Common myeloid progenitor, CD34-positive (primary cell): ENCODE measurements at regions not wholly inside any gene's neighbourhood (a gene's known extent, or its start where the extent isn't known, plus 50 kb on each side); places are given as distances from the start of the nearest gene placed in this dataset.

Source experiments
- CTCF ChIA-PET: fragments of 350-600 bp; sonication (Branson Sonifier 250); formaldehyde crosslinking; loops from one replicate; lab custom pipeline; 2021; ENCODE audit warnings: antibody characterized with exemption; lab: Charles Lee
- POLR2A ChIA-PET: fragments of 350-600 bp; sonication (Branson Sonifier 250); formaldehyde crosslinking; loops from one replicate; lab custom pipeline; 2021; ENCODE audit warnings: antibody characterized with exemption; lab: Charles Lee
- DNase-seq, 3 donors: peaks; one replicate each; pipeline versions ENCODE4 v3.0.0 to v3.0.0-alpha.2; 2013
- H3K27ac ChIP-seq, 2 experiments: 1 replicate in 1 of 2; 2 replicates in 1 of 2; pipeline ENCODE4 v1.7.0; 2013; ENCODE audit warnings: inconsistent platforms in 2 of 2, low read length in 2 of 2, mild to moderate bottlenecking in 2 of 2, low read depth in 1 of 2, moderate library complexity in 1 of 2; ENCODE audit not compliant: severe bottlenecking in 2 of 2, insufficient read depth in 1 of 2, poor library complexity in 1 of 2
- H3K27me3 ChIP-seq, 5 experiments: replicated peaks in 2 of 5; 1 replicate in 3 of 5; 2 replicates in 2 of 5; pipeline versions ENCODE4 v1.6.1 to v1.7.0; 2013; ENCODE audit warnings: low read length in 4 of 5, mild to moderate bottlenecking in 2 of 5, moderate library complexity in 2 of 5, inconsistent platforms in 1 of 5; ENCODE audit not compliant: insufficient read depth in 5 of 5, control insufficient read depth in 4 of 5
- H3K36me3 ChIP-seq, 4 experiments: 1 replicate in 2 of 4; 2 replicates in 2 of 4; pipeline versions ENCODE4 v1.6.1 to v1.7.0; 2013; ENCODE audit warnings: low read length in 3 of 4, control low read depth in 1 of 4, mild to moderate bottlenecking in 1 of 4; ENCODE audit not compliant: control insufficient read depth in 4 of 4, insufficient read depth in 4 of 4
- H3K4me1 ChIP-seq, 4 experiments: 1 replicate in 3 of 4; 2 replicates in 1 of 4; pipeline versions ENCODE4 v1.6.1 to v1.7.1; 2013; ENCODE audit warnings: low read length in 3 of 4, mild to moderate bottlenecking in 3 of 4, control low read depth in 1 of 4, inconsistent platforms in 1 of 4, moderate library complexity in 1 of 4; ENCODE audit not compliant: control insufficient read depth in 4 of 4, insufficient read depth in 4 of 4; ENCODE audit errors: control extremely low read depth in 1 of 4
- H3K4me3 ChIP-seq, 7 experiments: 1 replicate in 4 of 7; 2 replicates in 3 of 7; pipeline versions ENCODE4 v1.5.1 to v1.7.0; 2013; ENCODE audit warnings: mild to moderate bottlenecking in 7 of 7, low read length in 6 of 7, moderate library complexity in 6 of 7, inconsistent platforms in 2 of 7, low read depth in 2 of 7, control low read depth in 1 of 7; ENCODE audit not compliant: insufficient read depth in 4 of 7, control insufficient read depth in 1 of 7; ENCODE audit errors: extremely low read depth in 1 of 7
- H3K9me3 ChIP-seq, 5 experiments: 1 replicate in 4 of 5; 2 replicates in 1 of 5; pipeline versions ENCODE4 v1.6.1 to v1.7.1; 2013; ENCODE audit warnings: low read length in 4 of 5, mild to moderate bottlenecking in 2 of 5, inconsistent platforms in 1 of 5, low read depth in 1 of 5, moderate library complexity in 1 of 5; ENCODE audit not compliant: control insufficient read depth in 4 of 5, insufficient read depth in 2 of 5; ENCODE audit errors: control extremely low read depth in 1 of 5
- WGBS: methylation state at CpG from one replicate; pipeline ENCODE4 v1.1.5; 2013; ENCODE audit not compliant: insufficient coverage; 5-methylcytosine and 5-hydroxymethylcytosine counted together

DNA sequence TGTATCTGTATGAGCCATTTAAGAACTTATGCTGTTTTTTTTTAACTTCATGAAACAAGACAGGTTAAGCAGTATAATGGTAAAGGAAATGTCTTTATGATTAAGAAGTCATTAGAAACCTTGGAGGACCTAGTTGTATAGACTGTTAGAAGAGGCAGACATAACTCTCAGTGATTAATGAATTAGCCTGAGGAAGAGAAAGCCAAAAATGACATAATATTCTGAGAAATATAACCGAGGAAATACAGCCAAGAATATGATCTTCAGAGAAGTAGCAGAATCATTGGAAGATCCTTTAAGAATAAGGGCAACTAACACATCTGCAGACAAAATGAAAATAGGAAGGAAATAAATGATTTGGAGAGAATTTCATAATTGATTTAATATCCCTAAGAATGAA lies 738.1 kb upstream of the NCAM2 start:
- CTCF ChIA-PET, result interaction anchor here (1.6 to 2.5 kb wide), 2 partner anchors 13 to 182 kb away, joined by 4 to 7 read pairs; no protein-coding TSS in a partner anchor
- POLR2A ChIA-PET, result no interaction called here
- WGBS, result 20% methylated on average over 1 of the region's 1 CpG

GRCh38 chr21:20261364-20261763 lies 736.8 kb upstream of the NCAM2 start:
- Histone ChIP-seq H3K9me3 (no peaks in the 10 kb centered on the region), H3K27me3 (no peaks in the 10 kb centered on the region), H3K4me1 (peaks cover 15 to 39% (median 24%) of the 10 kb centered on the region in 4 experiments), H3K36me3 (no peaks in the 10 kb centered on the region), H3K4me3 (no peak overlapping the region), H3K27ac (peak overlapping the region; percentile 25 to 49)
- CTCF ChIA-PET, result no interaction called here
- WGBS, result no CpG with 5 or more reads among the region's 5 CpGs
- POLR2A ChIA-PET, result no interaction called here
- peak; percentile 49 to 86 (median 77) for DNase-seq

More for the DNA sequence above, 738.1 kb upstream of the NCAM2 start:
- H3K36me3 ChIP-seq, result no peaks in the 10 kb centered on the region
- H3K27ac ChIP-seq, result peak overlapping the region in 1 of 2 experiments; percentile 97
- H3K9me3 ChIP-seq, result no peaks in the 10 kb centered on the region
- H3K4me3 ChIP-seq, result no peak overlapping the region
- peaks cover 23 to 40% (median 26%) of the 10 kb centered on the region in 4 experiments for H3K4me1 ChIP-seq
- DNase-seq, result peak in 1 of 3 donors; percentile 26
- no peaks in the 10 kb centered on the region for H3K27me3 ChIP-seq

- Histone ChIP-seq H3K9me3 (no peaks in the 10 kb centered on the region), H3K27me3 (no peaks in the 10 kb centered on the region), H3K36me3 (no peaks in the 10 kb centered on the region), H3K4me1 (peaks cover 0 to 13% (median 3%) of the 10 kb centered on the region in 4 experiments), H3K4me3 (no peak overlapping the region), H3K27ac (no peak overlapping the region)
- ChIA-PET POLR2A (no interaction called here), CTCF (no interaction called here)
- DNase-seq, result no peak
- WGBS, result 92% methylated on average over 2 of the region's 5 CpGs
Observed at GRCh38 chr21:20265707-20266440, 732.3 kb upstream of the NCAM2 start.

DNA sequence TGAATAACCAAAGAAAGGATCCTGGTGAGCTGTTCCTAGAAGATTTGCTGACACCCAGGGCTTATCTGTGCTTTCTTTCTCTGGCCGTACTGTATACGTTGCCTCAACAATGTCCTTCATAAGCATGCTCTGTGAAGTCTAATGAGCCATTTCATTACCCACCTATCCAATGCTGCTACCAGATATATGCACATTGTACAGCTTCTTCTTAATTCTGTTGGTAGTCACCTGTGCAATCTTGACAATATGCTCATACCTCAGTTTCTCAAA lies 731.8 kb upstream of the NCAM2 start:
- POLR2A ChIA-PET, result no interaction called here
- CTCF ChIA-PET, result no interaction called here
- H3K27me3 ChIP-seq, result no peaks in the 10 kb centered on the region
- no peak overlapping the region for H3K27ac ChIP-seq
- H3K36me3 ChIP-seq, result no peaks in the 10 kb centered on the region
- no peak for DNase-seq
- no peak overlapping the region for H3K4me3 ChIP-seq
- 100% methylated on average over 2 of the region's 2 CpGs for WGBS
- no peaks in the 10 kb centered on the region for H3K9me3 ChIP-seq
- H3K4me1 ChIP-seq, result peaks cover 0 to 8% (median 2%) of the 10 kb centered on the region in 4 experiments

GRCh38 chr21:20270365-20271055 lies 727.7 kb upstream of the NCAM2 start:
- no peak for DNase-seq
- Histone ChIP-seq H3K4me3 (no peak overlapping the region), H3K4me1 (peaks cover 0 to 12% (median 6%) of the 10 kb centered on the region in 4 experiments), H3K27ac (no peak overlapping the region), H3K36me3 (no peaks in the 10 kb centered on the region), H3K9me3 (no peaks in the 10 kb centered on the region), H3K27me3 (no peaks in the 10 kb centered on the region)
- ChIA-PET CTCF (no interaction called here), POLR2A (no interaction called here)
- WGBS, result 82% methylated on average over 7 of the region's 11 CpGs

GRCh38 chr21:20272791-20273362 lies 725.3 kb upstream of the NCAM2 start:
- ChIA-PET CTCF (no interaction called here), POLR2A (no interaction called here)
- Histone ChIP-seq H3K4me1 (peaks cover 0 to 12% (median 6%) of the 10 kb centered on the region in 4 experiments), H3K27ac (no peak overlapping the region), H3K36me3 (no peaks in the 10 kb centered on the region), H3K9me3 (no peaks in the 10 kb centered on the region), H3K4me3 (no peak overlapping the region), H3K27me3 (no peaks in the 10 kb centered on the region)
- WGBS, result 40% methylated on average over 5 of the region's 5 CpGs
- peak in 1 of 3 donors; percentile 44 for DNase-seq

GRCh38 chr21:20276377-20276776 lies 721.8 kb upstream of the NCAM2 start:
- peaks cover 0 to 12% (median 6%) of the 10 kb centered on the region in 4 experiments for H3K4me1 ChIP-seq
- H3K27ac ChIP-seq, result no peak overlapping the region
- no peak overlapping the region for H3K4me3 ChIP-seq
- ChIA-PET CTCF (interaction anchor here (1.1 kb wide), 1 partner anchor 12 kb away, joined by 3 read pairs; no protein-coding TSS in a partner anchor), POLR2A (no interaction called here)
- DNase-seq, result no peak
- no peaks in the 10 kb centered on the region for H3K36me3 ChIP-seq
- H3K27me3 ChIP-seq, result no peaks in the 10 kb centered on the region
- peaks cover 0 to 3% (median 0%) of the 10 kb centered on the region in 5 experiments for H3K9me3 ChIP-seq
